ENCODE measurements at regions not wholly inside any gene's neighbourhood (a gene's known extent, or its start where the extent isn't known, plus 50 kb on each side); places are given as distances from the start of the nearest gene placed in this dataset.

DNA sequence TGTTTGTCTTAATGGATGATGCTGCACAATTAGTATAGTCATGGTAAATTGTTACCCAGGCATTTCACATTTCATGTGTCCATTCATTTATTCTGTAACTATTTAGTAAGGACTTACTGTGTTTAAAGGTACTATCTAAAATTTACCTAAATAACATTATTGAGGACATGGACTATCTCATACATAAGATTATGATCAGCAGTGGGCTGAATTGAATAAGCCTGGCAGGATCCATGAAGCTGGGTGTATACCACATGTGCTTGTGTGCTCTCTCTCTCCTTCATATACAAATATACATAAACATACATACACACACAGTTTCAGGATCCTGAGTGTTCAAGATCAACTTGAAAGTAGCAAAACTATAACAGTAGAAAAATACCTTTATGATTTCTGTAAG, 595.4 kb downstream of the EPM2A start:
- no peak overlapping the region for H3K27ac ChIP-seq
- H3K4me1 ChIP-seq (ENCODE audit: control insufficient read depth in 1 of 2, low read depth in 2 of 2) = no peaks in the 10 kb centered on the region
- no peak for ATAC-seq (ENCODE audit: insufficient number of reproducible peaks, low FRiP score, low read depth)
- no peaks in the 10 kb centered on the region for H3K9me3 ChIP-seq
- no peaks in the 10 kb centered on the region for H3K27me3 ChIP-seq (replicated peaks; ENCODE audit: insufficient read depth)
- H3K36me3 ChIP-seq = no peaks in the 10 kb centered on the region
- no peak for DNase-seq (ENCODE audit: low spot score)
- TF ChIP-seq, protein P1, sequence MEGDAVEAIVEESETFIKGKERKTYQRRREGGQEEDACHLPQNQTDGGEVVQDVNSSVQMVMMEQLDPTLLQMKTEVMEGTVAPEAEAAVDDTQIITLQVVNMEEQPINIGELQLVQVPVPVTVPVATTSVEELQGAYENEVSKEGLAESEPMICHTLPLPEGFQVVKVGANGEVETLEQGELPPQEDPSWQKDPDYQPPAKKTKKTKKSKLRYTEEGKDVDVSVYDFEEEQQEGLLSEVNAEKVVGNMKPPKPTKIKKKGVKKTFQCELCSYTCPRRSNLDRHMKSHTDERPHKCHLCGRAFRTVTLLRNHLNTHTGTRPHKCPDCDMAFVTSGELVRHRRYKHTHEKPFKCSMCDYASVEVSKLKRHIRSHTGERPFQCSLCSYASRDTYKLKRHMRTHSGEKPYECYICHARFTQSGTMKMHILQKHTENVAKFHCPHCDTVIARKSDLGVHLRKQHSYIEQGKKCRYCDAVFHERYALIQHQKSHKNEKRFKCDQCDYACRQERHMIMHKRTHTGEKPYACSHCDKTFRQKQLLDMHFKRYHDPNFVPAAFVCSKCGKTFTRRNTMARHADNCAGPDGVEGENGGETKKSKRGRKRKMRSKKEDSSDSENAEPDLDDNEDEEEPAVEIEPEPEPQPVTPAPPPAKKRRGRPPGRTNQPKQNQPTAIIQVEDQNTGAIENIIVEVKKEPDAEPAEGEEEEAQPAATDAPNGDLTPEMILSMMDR (IDR thresholded peaks at IDR 0.05) = no peak
- H3K4me3 ChIP-seq = no peak overlapping the region

GRCh38 chr6:145141572-145141971, 593.7 kb downstream of the EPM2A start:
- H3K27me3 ChIP-seq (replicated peaks; ENCODE audit: insufficient read depth) = no peaks in the 10 kb centered on the region
- DNase-seq (ENCODE audit: low spot score) (no peak), ATAC-seq (ENCODE audit: insufficient number of reproducible peaks, low FRiP score, low read depth) (no peak)
- H3K4me1 ChIP-seq (ENCODE audit: control insufficient read depth in 1 of 2, low read depth in 2 of 2) = no peaks in the 10 kb centered on the region
- TF ChIP-seq, protein P1 (IDR thresholded peaks at IDR 0.05) = no peak
- H3K27ac ChIP-seq = no peak overlapping the region
- no peak overlapping the region for H3K4me3 ChIP-seq
- H3K36me3 ChIP-seq = no peaks in the 10 kb centered on the region
- no peaks in the 10 kb centered on the region for H3K9me3 ChIP-seq

DNA sequence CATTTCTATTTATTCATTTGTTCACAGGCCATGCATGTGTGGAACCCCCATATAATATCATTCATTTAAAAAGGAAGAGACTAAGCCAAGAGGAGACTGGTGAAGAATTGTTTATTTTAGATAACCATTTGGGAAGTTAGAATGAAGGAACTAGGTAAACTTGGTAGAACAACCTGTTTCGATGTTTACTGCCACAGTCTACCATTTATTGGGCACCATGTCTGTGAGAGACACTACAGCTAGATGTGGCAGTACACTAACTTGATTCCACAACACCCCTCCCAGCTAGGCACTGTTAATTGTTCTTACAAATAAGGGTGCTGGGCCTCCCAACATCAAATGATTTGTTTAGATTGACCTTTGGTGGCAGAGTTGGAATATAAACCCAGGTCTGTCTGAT, 592.4 kb downstream of the EPM2A start:
- no peaks in the 10 kb centered on the region for H3K4me1 ChIP-seq (ENCODE audit: control insufficient read depth in 1 of 2, low read depth in 2 of 2)
- H3K9me3 ChIP-seq = no peaks in the 10 kb centered on the region
- H3K27me3 ChIP-seq (replicated peaks; ENCODE audit: insufficient read depth) = no peaks in the 10 kb centered on the region
- ATAC-seq (ENCODE audit: insufficient number of reproducible peaks, low FRiP score, low read depth) = no peak
- H3K4me3 ChIP-seq = no peak overlapping the region
- TF ChIP-seq, protein P1 (IDR thresholded peaks at IDR 0.05) = no peak
- DNase-seq (ENCODE audit: low spot score) = no peak
- no peak overlapping the region for H3K27ac ChIP-seq
- H3K36me3 ChIP-seq = no peaks in the 10 kb centered on the region

- Histone ChIP-seq H3K4me3 (no peak overlapping the region), H3K36me3 (no peaks in the 10 kb centered on the region), H3K4me1 (ENCODE audit: control insufficient read depth in 1 of 2, low read depth in 2 of 2) (no peaks in the 10 kb centered on the region), H3K27ac (no peak overlapping the region), H3K27me3 (replicated peaks; ENCODE audit: insufficient read depth) (no peaks in the 10 kb centered on the region), H3K9me3 (no peaks in the 10 kb centered on the region)
- TF ChIP-seq, protein P1 (IDR thresholded peaks at IDR 0.05) = no peak
- DNase-seq (ENCODE audit: low spot score) (no peak), ATAC-seq (ENCODE audit: insufficient number of reproducible peaks, low FRiP score, low read depth) (no peak)
These were observed 591.9 kb downstream of the EPM2A start for GRCh38 chr6:145143379-145143778.

- DNase-seq (ENCODE audit: low spot score) = no peak
- TF ChIP-seq, protein P1 (IDR thresholded peaks at IDR 0.05) = no peak
- Histone ChIP-seq H3K36me3 (no peaks in the 10 kb centered on the region), H3K27me3 (replicated peaks; ENCODE audit: insufficient read depth) (no peaks in the 10 kb centered on the region), H3K9me3 (no peaks in the 10 kb centered on the region), H3K4me1 (ENCODE audit: control insufficient read depth in 1 of 2, low read depth in 2 of 2) (no peaks in the 10 kb centered on the region), H3K4me3 (no peak overlapping the region), H3K27ac (no peak overlapping the region)
- no peak for ATAC-seq (ENCODE audit: insufficient number of reproducible peaks, low FRiP score, low read depth)
These were observed 587.8 kb downstream of the EPM2A start for GRCh38 chr6:145147559-145147958.
